WTC11 (cell line): ENCODE measurements at regions not wholly inside any gene's neighbourhood (a gene's known extent, or its start where the extent isn't known, plus 50 kb on each side); places are given as distances from the start of the nearest gene placed in this dataset.

Experiments used
- ATAC-seq: fragments of 200-7000 bp; cut with Tn5 transposase; 2 replicates; pipeline ENCODE4 v1.10.0; 2021; ENCODE audit warnings: mild to moderate bottlenecking, moderate library complexity
- CTCF ChIA-PET: fragments of 300-600 bp; sonication (Branson Sonifier 250); formaldehyde crosslinking; loops from one replicate; lab custom pipeline; 2021; ENCODE audit warnings: antibody characterized with exemption; lab: Charles Lee
- POLR2A ChIA-PET: fragments of 350-600 bp; sonication (Branson Sonifier 250); formaldehyde crosslinking; loops from one replicate; lab custom pipeline; 2021; ENCODE audit warnings: antibody characterized with exemption; lab: Charles Lee
- DNase-seq: peaks from one replicate; pipeline ENCODE4 v3.0.0; 2021; ENCODE audit warnings: low spot score
- H3K27ac Mint-ChIP-seq: 2 replicates; pipeline ENCODE4 v1.8.0; 2021; ENCODE audit warnings: mixed read lengths
- H3K27me3 Mint-ChIP-seq: 2 replicates; pipeline ENCODE4 v1.8.0; 2021; ENCODE audit warnings: low read depth, mild to moderate bottlenecking, moderate library complexity, mixed read lengths
- H3K36me3 Mint-ChIP-seq: 2 replicates; pipeline ENCODE4 v1.8.0; 2021; ENCODE audit warnings: mixed read lengths
- H3K4me1 Mint-ChIP-seq: 2 replicates; pipeline ENCODE4 v1.8.0; 2022; ENCODE audit warnings: mixed read lengths
- H3K4me3 Mint-ChIP-seq: 2 replicates; pipeline ENCODE4 v1.8.0; 2021; ENCODE audit warnings: mild to moderate bottlenecking, moderate library complexity, mixed read lengths
- H3K9me3 Mint-ChIP-seq: 2 replicates; pipeline ENCODE4 v1.8.0; 2021; ENCODE audit warnings: mixed read lengths
- IRF2 ChIP-seq: sonication (generic); formaldehyde crosslinking; IDR thresholded peaks from 2 replicates; pipeline ENCODE4 v1.8.0; 2022; ENCODE audit warnings: low read depth, missing genetic modification reagents, borderline replicate concordance
- NFYB ChIP-seq: sonication (generic); formaldehyde crosslinking; conservative IDR thresholded peaks from 2 replicates; pipeline ENCODE4 v1.8.0; 2022; ENCODE audit warnings: low read depth, missing genetic modification reagents
- SMAD3 ChIP-seq: sonication (generic); formaldehyde crosslinking; IDR thresholded peaks from 2 replicates; pipeline ENCODE4 v1.8.0; 2022; ENCODE audit warnings: missing genetic modification reagents, mild to moderate bottlenecking, borderline replicate concordance
- SOX15 ChIP-seq: fragments of 250-450 bp; sonication (Bioruptor Pico); IDR thresholded peaks from 2 replicates; pipeline ENCODE4 v1.9.0; 2021; ENCODE audit warnings: mild to moderate bottlenecking
- SP1 ChIP-seq: sonication (generic); formaldehyde crosslinking; conservative IDR thresholded peaks from 2 replicates; pipeline ENCODE4 v1.8.1; 2022; ENCODE audit warnings: missing genetic modification reagents
- ZNF121 ChIP-seq: sonication (generic); formaldehyde crosslinking; IDR thresholded peaks from 2 replicates; pipeline ENCODE4 v1.8.0; 2023; ENCODE audit warnings: missing genetic modification reagents
- ZNF232 ChIP-seq: sonication (generic); formaldehyde crosslinking; IDR thresholded peaks from 2 replicates; pipeline ENCODE4 v1.8.0; 2022; ENCODE audit warnings: mild to moderate bottlenecking, missing genetic modification reagents
- TF ChIP-seq, protein P1 (sequence below): sonication (generic); formaldehyde crosslinking; IDR thresholded peaks from 2 replicates; pipeline ENCODE4 v1.8.1; 2023; ENCODE audit warnings: mild to moderate bottlenecking, missing genetic modification reagents
- TF ChIP-seq, protein P2 (sequence below): sonication (generic); formaldehyde crosslinking; conservative IDR thresholded peaks from 2 replicates; pipeline ENCODE4 v1.8.1; 2022; ENCODE audit warnings: mild to moderate bottlenecking, missing genetic modification reagents
- TF ChIP-seq, protein P3 (sequence below): sonication (generic); formaldehyde crosslinking; IDR thresholded peaks from 2 replicates; pipeline ENCODE4 v1.8.1; 2022; ENCODE audit warnings: mild to moderate bottlenecking, missing genetic modification reagents, moderate library complexity, borderline replicate concordance
- TF ChIP-seq, protein P4 (sequence below): sonication (generic); formaldehyde crosslinking; IDR thresholded peaks from 2 replicates; pipeline ENCODE4 v1.8.0; 2022; ENCODE audit warnings: mild to moderate bottlenecking, missing genetic modification reagents
- TF ChIP-seq, protein P5 (sequence below): fragments of 250-450 bp; sonication (Bioruptor Pico); conservative IDR thresholded peaks from 2 replicates; pipeline ENCODE4 v1.9.0; 2021; ENCODE audit warnings: mild to moderate bottlenecking
- TF ChIP-seq, protein P6 (sequence below): sonication (generic); formaldehyde crosslinking; IDR thresholded peaks from 2 replicates; pipeline ENCODE4 v1.8.0; 2023; ENCODE audit warnings: missing genetic modification reagents
- TF ChIP-seq, protein P7 (sequence below): sonication (generic); formaldehyde crosslinking; IDR thresholded peaks from 2 replicates; pipeline ENCODE4 v1.8.0; 2022; ENCODE audit warnings: mild to moderate bottlenecking, missing genetic modification reagents
- TF ChIP-seq, protein P8 (sequence below): sonication (generic); formaldehyde crosslinking; IDR thresholded peaks from 2 replicates; pipeline ENCODE4 v1.8.0; 2022; ENCODE audit warnings: mild to moderate bottlenecking, missing genetic modification reagents
- TF ChIP-seq, protein P9 (sequence below): fragments of 250-450 bp; sonication (Bioruptor Pico); IDR thresholded peaks from 2 replicates; pipeline ENCODE4 v1.9.0; 2021; ENCODE audit warnings: mild to moderate bottlenecking
- TF ChIP-seq, protein P10 (sequence below): sonication (generic); formaldehyde crosslinking; IDR thresholded peaks from 2 replicates; pipeline ENCODE4 v1.8.1; 2023; ENCODE audit warnings: mild to moderate bottlenecking, missing genetic modification reagents, moderate library complexity

DNA sequence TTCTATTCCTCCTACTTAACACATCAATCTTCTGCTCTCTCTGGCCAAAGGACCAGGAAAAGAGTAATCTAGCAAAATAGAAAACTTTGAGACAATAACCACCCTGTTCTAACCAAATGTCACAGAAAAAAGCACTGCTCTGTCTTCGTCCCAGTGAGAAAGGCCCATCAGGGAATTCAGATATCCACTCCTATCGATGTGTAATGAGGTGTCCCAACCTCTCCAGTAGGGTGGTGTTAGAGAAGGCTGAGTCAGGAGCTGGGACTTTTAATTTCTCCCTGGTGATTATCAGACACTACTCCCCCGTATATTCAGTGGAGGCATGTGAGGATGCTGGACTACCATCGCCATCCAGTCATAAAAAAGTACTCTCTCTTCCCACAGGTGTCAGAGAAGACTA lies 130.3 kb downstream of the TMTC3 start (continued):
- TF ChIP-seq, protein P1, sequence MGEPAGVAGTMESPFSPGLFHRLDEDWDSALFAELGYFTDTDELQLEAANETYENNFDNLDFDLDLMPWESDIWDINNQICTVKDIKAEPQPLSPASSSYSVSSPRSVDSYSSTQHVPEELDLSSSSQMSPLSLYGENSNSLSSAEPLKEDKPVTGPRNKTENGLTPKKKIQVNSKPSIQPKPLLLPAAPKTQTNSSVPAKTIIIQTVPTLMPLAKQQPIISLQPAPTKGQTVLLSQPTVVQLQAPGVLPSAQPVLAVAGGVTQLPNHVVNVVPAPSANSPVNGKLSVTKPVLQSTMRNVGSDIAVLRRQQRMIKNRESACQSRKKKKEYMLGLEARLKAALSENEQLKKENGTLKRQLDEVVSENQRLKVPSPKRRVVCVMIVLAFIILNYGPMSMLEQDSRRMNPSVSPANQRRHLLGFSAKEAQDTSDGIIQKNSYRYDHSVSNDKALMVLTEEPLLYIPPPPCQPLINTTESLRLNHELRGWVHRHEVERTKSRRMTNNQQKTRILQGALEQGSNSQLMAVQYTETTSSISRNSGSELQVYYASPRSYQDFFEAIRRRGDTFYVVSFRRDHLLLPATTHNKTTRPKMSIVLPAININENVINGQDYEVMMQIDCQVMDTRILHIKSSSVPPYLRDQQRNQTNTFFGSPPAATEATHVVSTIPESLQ = no peak
- TF ChIP-seq, protein P2, sequence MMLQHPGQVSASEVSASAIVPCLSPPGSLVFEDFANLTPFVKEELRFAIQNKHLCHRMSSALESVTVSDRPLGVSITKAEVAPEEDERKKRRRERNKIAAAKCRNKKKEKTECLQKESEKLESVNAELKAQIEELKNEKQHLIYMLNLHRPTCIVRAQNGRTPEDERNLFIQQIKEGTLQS = no peak
- TF ChIP-seq IRF2 (CRISPR knock-in tag) = no peak
- TF ChIP-seq, protein P3, sequence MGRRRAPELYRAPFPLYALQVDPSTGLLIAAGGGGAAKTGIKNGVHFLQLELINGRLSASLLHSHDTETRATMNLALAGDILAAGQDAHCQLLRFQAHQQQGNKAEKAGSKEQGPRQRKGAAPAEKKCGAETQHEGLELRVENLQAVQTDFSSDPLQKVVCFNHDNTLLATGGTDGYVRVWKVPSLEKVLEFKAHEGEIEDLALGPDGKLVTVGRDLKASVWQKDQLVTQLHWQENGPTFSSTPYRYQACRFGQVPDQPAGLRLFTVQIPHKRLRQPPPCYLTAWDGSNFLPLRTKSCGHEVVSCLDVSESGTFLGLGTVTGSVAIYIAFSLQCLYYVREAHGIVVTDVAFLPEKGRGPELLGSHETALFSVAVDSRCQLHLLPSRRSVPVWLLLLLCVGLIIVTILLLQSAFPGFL (CRISPR knock-in tag) = no peak

DNA sequence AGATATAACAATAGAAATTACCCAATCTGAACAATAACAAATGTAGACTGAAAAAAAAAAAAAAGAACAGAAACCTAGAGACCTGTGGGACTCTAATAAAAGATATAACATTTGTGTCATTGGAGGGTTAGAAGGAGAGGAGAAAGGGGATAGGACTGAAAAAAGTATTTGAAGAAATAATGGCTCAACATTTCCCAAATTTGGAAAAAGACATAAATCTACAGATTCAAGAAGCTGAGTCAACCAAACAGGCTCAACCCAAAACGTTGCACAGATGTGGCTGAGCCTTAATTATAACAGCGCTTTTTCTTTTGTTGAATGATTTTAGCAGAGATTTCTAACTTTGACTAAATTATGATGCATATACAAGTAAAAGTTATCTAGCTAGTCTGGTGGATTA lies 131.3 kb downstream of the TMTC3 start:
- Mint-ChIP-seq H3K27ac (no peak overlapping the region), H3K36me3 (no peaks in the 10 kb centered on the region), H3K27me3 (no peaks in the 10 kb centered on the region), H3K9me3 (no peaks in the 10 kb centered on the region), H3K4me3 (no peak overlapping the region), H3K4me1 (peaks cover 11% of the 10 kb centered on the region; the same call in 1 of the 2 replicates)
- POLR2A ChIA-PET = no interaction called here
- no peak for ATAC-seq
- no peak for DNase-seq
- TF ChIP-seq ZNF121 = no peak
- TF ChIP-seq, protein P4, sequence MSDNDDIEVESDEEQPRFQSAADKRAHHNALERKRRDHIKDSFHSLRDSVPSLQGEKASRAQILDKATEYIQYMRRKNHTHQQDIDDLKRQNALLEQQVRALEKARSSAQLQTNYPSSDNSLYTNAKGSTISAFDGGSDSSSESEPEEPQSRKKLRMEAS (CRISPR knock-in tag) = no peak
- no peak for TF ChIP-seq ZNF232 (CRISPR knock-in tag)
- no peak for TF ChIP-seq SOX15
- TF ChIP-seq, protein P5, sequence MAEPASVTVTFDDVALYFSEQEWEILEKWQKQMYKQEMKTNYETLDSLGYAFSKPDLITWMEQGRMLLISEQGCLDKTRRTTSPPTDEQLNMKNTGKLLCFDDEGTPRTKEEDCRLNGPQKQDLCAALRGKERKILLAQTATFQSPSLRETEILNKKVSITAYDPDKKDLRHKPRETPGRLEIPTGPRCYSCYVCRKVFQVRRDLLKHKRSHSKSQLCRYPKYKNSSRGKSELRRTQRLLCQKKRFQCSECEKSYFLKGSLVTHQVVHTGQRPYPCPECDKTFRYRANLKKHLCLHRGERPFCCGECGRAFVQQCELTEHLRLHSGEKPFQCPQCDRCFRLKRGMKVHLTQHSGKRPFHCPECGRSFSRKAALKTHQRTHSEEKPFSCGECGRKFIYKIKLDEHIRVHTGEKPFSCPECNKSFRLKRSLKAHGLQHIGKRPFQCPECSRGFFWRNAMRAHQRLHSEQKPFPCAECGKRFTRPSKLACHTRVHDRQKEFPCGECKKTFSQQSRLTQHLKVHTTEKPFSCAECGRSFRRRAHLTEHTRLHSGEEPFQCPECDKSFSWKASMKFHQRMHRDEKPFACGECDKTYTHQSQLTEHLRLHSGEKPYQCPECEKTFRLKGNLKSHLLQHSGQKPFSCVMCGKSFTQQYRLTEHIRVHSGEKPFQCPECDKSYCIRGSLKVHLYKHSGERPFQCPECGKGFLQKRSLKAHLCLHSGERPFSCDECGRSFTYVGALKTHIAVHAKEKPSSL = no peak
- TF ChIP-seq, protein P6, sequence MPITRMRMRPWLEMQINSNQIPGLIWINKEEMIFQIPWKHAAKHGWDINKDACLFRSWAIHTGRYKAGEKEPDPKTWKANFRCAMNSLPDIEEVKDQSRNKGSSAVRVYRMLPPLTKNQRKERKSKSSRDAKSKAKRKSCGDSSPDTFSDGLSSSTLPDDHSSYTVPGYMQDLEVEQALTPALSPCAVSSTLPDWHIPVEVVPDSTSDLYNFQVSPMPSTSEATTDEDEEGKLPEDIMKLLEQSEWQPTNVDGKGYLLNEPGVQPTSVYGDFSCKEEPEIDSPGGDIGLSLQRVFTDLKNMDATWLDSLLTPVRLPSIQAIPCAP = no peak
- TF ChIP-seq, protein P7, sequence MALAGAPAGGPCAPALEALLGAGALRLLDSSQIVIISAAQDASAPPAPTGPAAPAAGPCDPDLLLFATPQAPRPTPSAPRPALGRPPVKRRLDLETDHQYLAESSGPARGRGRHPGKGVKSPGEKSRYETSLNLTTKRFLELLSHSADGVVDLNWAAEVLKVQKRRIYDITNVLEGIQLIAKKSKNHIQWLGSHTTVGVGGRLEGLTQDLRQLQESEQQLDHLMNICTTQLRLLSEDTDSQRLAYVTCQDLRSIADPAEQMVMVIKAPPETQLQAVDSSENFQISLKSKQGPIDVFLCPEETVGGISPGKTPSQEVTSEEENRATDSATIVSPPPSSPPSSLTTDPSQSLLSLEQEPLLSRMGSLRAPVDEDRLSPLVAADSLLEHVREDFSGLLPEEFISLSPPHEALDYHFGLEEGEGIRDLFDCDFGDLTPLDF = no peak
- TF ChIP-seq, protein P3 (CRISPR knock-in tag) = no peak
- TF ChIP-seq NFYB (CRISPR knock-in tag) = no peak
- no peak for TF ChIP-seq SMAD3 (CRISPR knock-in tag)
- TF ChIP-seq, protein P8, sequence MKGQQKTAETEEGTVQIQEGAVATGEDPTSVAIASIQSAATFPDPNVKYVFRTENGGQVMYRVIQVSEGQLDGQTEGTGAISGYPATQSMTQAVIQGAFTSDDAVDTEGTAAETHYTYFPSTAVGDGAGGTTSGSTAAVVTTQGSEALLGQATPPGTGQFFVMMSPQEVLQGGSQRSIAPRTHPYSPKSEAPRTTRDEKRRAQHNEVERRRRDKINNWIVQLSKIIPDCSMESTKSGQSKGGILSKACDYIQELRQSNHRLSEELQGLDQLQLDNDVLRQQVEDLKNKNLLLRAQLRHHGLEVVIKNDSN = no peak
- TF ChIP-seq SP1 = no peak
- TF ChIP-seq, protein P9, sequence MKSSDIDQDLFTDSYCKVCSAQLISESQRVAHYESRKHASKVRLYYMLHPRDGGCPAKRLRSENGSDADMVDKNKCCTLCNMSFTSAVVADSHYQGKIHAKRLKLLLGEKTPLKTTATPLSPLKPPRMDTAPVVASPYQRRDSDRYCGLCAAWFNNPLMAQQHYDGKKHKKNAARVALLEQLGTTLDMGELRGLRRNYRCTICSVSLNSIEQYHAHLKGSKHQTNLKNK (CRISPR knock-in tag) = no peak
- TF ChIP-seq, protein P10, sequence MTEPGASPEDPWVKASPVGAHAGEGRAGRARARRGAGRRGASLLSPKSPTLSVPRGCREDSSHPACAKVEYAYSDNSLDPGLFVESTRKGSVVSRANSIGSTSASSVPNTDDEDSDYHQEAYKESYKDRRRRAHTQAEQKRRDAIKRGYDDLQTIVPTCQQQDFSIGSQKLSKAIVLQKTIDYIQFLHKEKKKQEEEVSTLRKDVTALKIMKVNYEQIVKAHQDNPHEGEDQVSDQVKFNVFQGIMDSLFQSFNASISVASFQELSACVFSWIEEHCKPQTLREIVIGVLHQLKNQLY (CRISPR knock-in tag) = no peak
- CTCF ChIA-PET = interaction anchor here (0.9 kb wide), 1 partner anchor 120 kb away, joined by 4 read pairs; no protein-coding TSS in a partner anchor
